Tibial nerve (tissue), 4 donors: ENCODE measurements at regions not wholly inside any gene's neighbourhood (a gene's known extent, or its start where the extent isn't known, plus 50 kb on each side); places are given as distances from the start of the nearest gene placed in this dataset.
"Not testable (repeated sequence)": the region's sequence is repeated elsewhere in the genome, so short reads cannot be mapped to it uniquely, and the experiment has no call there.

Experiments used
- DNase-seq, 2 donors: peaks; one replicate each; pipeline ENCODE4 v3.0.0-alpha.2; 2019; ENCODE audit warnings: low spot score in 2 of 2
- H3K27ac ChIP-seq, 4 donors: fragments of 200-600 bp; sonication (generic) in 3 of 4; one replicate each; pipeline ENCODE4 v1.5.1; 2017 to 2019; ENCODE audit warnings: mild to moderate bottlenecking in 1 of 4
- H3K27me3 ChIP-seq, 2 donors: fragments of 200-600 bp; sonication (generic) in 1 of 2; one replicate each; pipeline versions ENCODE4 v1.5.1 to v1.6.0; 2017 to 2019
- H3K36me3 ChIP-seq, 3 donors: fragments of 200-600 bp; sonication (generic); one replicate each; pipeline ENCODE4 v1.5.1; 2018 to 2019
- H3K4me1 ChIP-seq, 4 donors: fragments of 200-600 bp; sonication (generic) in 3 of 4; one replicate each; pipeline ENCODE4 v1.5.1; 2017 to 2019
- H3K4me3 ChIP-seq, 4 donors: fragments of 200-600 bp; sonication (generic) in 3 of 4; one replicate each; pipeline ENCODE4 v1.5.1; 2017 to 2019; ENCODE audit warnings: mild to moderate bottlenecking in 1 of 4, moderate library complexity in 1 of 4
- H3K9me3 ChIP-seq, 4 donors: fragments of 200-600 bp; sonication (generic) in 3 of 4; one replicate each; pipeline ENCODE4 v1.5.1; 2017 to 2019
- EP300 ChIP-seq, 2 donors: sonication (generic); formaldehyde crosslinking; IDR thresholded peaks; one replicate each; pipeline ENCODE4 v1.6.1; 2017; ENCODE audit warnings: antibody characterized with exemption in 2 of 2, mild to moderate bottlenecking in 1 of 2
- POLR2A ChIP-seq, 2 donors: fragments of 450-650 bp; IDR thresholded peaks; one replicate each; pipeline ENCODE4 v1.6.1; 2017; ENCODE audit warnings: antibody characterized with exemption in 2 of 2, mild to moderate bottlenecking in 2 of 2, moderate library complexity in 2 of 2
- WGBS, 2 donors: methylation state at CpG; one replicate each; pipeline ENCODE4 v1.1.5; 2018; 5-methylcytosine and 5-hydroxymethylcytosine counted together
- TF ChIP-seq, protein P1 (sequence below), 5 experiments: fragments of 200-600 bp in 3 of 5; fragments of 450-650 bp in 2 of 5; sonication (generic) in 3 of 5; IDR thresholded peaks; one replicate each; pipeline ENCODE4 v1.5.1; 2016 to 2019; ENCODE audit warnings: antibody characterized with exemption in 5 of 5, mild to moderate bottlenecking in 3 of 5, moderate library complexity in 2 of 5

DNA sequence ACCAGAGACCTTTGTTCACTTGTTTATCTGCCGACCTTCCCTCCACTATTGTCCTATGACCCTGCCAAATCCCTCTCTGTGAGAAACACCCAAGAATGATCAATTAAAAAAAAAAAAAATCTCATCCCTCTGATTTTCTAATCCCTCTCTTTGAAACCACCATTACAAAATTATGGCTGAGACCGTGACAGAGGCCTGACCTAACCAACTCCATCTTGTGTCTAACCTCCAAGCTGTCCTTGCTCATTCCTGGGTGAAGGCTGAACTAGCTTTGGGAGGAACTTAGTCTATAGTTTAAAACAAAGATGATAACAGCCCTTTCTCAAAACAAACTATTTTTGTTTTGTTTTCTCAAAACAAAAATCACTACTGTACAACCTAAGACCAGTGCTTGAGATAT lies 474.5 kb downstream of the TMEM114 start:
- no peaks in the 10 kb centered on the region for H3K36me3 ChIP-seq
- no peak overlapping the region for H3K4me3 ChIP-seq
- no peak for DNase-seq
- H3K9me3 ChIP-seq: peaks cover 0 to 25% (median 0%) of the 10 kb centered on the region in 4 donors
- TF ChIP-seq EP300 (IDR thresholded peaks at IDR 0.05): no peak
- TF ChIP-seq, protein P1, sequence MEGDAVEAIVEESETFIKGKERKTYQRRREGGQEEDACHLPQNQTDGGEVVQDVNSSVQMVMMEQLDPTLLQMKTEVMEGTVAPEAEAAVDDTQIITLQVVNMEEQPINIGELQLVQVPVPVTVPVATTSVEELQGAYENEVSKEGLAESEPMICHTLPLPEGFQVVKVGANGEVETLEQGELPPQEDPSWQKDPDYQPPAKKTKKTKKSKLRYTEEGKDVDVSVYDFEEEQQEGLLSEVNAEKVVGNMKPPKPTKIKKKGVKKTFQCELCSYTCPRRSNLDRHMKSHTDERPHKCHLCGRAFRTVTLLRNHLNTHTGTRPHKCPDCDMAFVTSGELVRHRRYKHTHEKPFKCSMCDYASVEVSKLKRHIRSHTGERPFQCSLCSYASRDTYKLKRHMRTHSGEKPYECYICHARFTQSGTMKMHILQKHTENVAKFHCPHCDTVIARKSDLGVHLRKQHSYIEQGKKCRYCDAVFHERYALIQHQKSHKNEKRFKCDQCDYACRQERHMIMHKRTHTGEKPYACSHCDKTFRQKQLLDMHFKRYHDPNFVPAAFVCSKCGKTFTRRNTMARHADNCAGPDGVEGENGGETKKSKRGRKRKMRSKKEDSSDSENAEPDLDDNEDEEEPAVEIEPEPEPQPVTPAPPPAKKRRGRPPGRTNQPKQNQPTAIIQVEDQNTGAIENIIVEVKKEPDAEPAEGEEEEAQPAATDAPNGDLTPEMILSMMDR (IDR thresholded peaks at IDR 0.05): no peak
- TF ChIP-seq POLR2A (IDR thresholded peaks at IDR 0.05): no peak
- no peak overlapping the region for H3K27ac ChIP-seq
- WGBS, 2 donors: 52 to 59% methylated on average over 2 of the region's 2 CpGs
- H3K4me1 ChIP-seq: no peaks in the 10 kb centered on the region
- H3K27me3 ChIP-seq: no peaks in the 10 kb centered on the region

DNA sequence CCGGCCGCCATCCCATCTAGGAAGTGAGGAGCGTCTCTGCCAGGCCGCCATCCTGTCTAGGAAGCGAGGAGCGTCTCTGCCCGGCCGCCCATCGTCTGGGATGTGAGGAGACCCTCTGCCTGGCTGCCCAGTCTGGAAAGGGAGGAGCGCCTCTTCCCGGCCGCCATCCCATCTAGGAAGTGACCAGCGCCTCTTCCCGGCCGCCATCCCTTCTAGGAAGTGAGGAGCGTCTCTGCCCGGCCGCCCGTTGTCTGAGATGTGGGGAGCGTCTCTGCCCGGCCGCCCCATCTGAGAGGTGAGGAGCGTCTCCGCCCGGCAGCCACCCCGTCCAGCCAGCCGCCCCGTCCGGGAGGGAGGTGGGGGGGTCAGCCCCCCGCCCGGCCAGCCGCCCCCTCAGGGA lies 475.4 kb downstream of the TMEM114 start:
- not testable (repeated sequence) for H3K27me3 ChIP-seq, H3K4me3 ChIP-seq, H3K4me1 ChIP-seq, DNase-seq, H3K27ac ChIP-seq, H3K36me3 ChIP-seq
- WGBS, 2 donors: 96% methylated on average over 17 of the region's 32 CpGs; no CpG with 5 or more reads in 1 of the 2 donors
- H3K9me3 ChIP-seq: peaks cover 0 to 25% (median 0%) of the 10 kb centered on the region in 4 donors

GRCh38 chr16:8113843-8114242 lies 476.5 kb downstream of the TMEM114 start:
- 63 to 86% methylated on average over 3 of the region's 3 CpGs for WGBS, 2 donors
- Histone ChIP-seq H3K9me3 (peaks cover 0 to 30% (median 0%) of the 10 kb centered on the region in 4 donors), H3K4me1 (no peaks in the 10 kb centered on the region), H3K27me3 (no peaks in the 10 kb centered on the region), H3K36me3 (no peaks in the 10 kb centered on the region), H3K27ac (no peak overlapping the region), H3K4me3 (no peak overlapping the region)
- DNase-seq: no peak
- TF ChIP-seq, protein P1 (IDR thresholded peaks at IDR 0.05): no peak
- TF ChIP-seq POLR2A (IDR thresholded peaks at IDR 0.05): no peak
- TF ChIP-seq EP300 (IDR thresholded peaks at IDR 0.05): no peak

DNA sequence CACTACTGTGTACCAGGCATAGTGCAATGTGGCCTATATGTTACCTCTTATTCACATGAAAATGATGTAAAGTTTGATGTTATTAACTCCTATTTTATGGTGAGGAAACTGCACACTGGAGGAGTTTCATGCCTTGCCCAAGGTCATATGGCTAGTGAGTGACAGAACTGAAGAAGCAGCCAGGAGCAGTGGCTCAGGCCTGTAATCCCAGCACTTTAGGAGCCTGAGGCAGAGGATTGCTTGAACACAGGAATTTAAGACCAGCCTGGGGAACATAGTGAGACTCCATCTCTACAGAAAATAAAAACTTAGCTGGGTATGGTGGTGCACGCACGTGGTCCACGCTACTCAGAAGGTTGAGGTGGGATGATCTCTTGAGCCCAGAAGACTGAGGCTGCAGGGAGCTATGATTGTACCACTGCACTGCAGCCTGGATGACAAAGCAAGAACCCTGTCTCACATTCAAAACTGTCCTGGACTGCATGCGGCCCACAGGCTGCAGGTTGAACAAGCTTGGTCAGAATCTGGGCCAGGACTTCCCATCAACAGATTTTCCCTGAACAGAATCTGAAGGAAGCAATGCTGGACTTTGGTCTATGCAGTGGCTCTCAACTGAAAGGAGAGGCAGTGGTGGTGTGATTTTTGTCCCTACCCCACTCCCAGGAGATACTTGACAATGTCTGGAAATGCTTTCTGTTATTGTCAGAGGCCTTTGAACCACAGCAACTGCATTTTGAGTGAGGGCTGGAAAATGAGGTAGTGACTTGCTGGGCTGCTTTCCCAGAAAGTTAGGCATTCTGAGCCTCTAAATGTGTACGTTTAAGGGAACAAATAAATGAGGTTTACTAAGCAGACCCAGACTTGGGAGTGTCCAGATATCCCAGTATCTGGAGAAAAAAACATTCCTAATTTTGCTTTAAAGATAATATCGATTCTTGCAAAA lies 479.5 kb downstream of the TMEM114 start:
- Histone ChIP-seq H3K9me3 (peaks cover 0 to 34% (median 0%) of the 10 kb centered on the region in 4 donors), H3K27ac (no peak overlapping the region), H3K36me3 (no peaks in the 10 kb centered on the region), H3K4me1 (no peaks in the 10 kb centered on the region), H3K27me3 (no peaks in the 10 kb centered on the region), H3K4me3 (no peak overlapping the region)
- WGBS, 2 donors: 86 to 90% methylated on average over 6 of the region's 6 CpGs
- no peak for TF ChIP-seq POLR2A (IDR thresholded peaks at IDR 0.05)
- TF ChIP-seq, protein P1 (IDR thresholded peaks at IDR 0.05): no peak
- TF ChIP-seq EP300 (IDR thresholded peaks at IDR 0.05): no peak
- DNase-seq: no peak

DNA sequence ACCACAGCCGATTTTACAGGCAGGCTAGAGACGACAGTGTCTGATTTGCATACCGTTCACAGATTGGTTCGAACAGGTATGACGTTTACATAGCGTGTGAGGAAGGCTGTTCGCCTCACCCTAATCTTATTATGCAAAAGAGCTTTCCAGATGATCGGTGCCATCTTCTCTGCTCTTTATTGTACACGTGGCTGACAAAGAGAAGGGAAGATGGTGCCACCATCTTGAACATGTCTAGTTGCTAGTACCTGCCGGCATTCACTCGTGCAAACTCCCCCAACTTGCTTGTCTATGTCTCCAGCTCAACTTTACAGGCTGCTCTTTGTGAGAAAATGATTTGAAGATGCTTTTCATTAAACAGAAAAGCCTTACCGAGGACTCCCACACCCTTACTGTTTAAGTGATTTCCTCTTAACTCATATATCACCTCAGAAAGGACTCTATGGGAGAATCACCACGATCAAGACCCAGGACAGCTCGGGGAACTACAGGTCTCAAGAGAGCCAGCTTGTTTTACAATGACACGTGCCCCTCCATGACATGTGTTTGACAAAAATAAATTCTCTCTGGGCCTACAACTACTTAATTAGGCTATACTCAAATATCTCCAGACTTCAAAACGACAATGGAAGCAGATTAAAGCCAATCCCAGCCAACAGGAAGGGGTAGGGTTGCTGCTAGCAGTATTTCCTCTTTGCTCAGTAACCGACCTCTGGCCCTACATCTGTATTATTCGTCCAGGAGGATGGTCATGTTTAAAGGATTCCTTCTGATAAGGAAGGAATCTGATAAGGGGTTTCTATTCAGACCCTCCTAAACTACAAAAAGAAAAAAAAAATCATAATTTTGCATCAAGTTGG lies 480.6 kb downstream of the TMEM114 start:
- no peak overlapping the region for H3K27ac ChIP-seq
- no peaks in the 10 kb centered on the region for H3K4me1 ChIP-seq
- H3K36me3 ChIP-seq: no peaks in the 10 kb centered on the region
- H3K9me3 ChIP-seq: peaks cover 0 to 33% (median 0%) of the 10 kb centered on the region in 4 donors
- no peak overlapping the region for H3K4me3 ChIP-seq
- TF ChIP-seq POLR2A (IDR thresholded peaks at IDR 0.05) (no peak), EP300 (IDR thresholded peaks at IDR 0.05) (no peak)
- TF ChIP-seq, protein P1 (IDR thresholded peaks at IDR 0.05): no peak
- no peaks in the 10 kb centered on the region for H3K27me3 ChIP-seq
- 67 to 74% methylated on average over 18 of the region's 18 CpGs for WGBS, 2 donors
- no peak for DNase-seq
